ENCODE measurements at regions not wholly inside any gene's neighbourhood (a gene's known extent, or its start where the extent isn't known, plus 50 kb on each side); places are given as distances from the start of the nearest gene placed in this dataset.

GRCh38 chr3:109939817-109940216 lies 602.5 kb upstream of the DPPA4 start:
- TF ChIP-seq CTCF (IDR thresholded peaks at IDR 0.05) (no peak), POLR2A (IDR thresholded peaks at IDR 0.05) (no peak), POLR2AphosphoS5 (IDR thresholded peaks at IDR 0.05) (no peak), EP300 (IDR thresholded peaks at IDR 0.05) (no peak)
